Muscle layer of colon (tissue), 2 donors: ENCODE measurements at regions not wholly inside any gene's neighbourhood (a gene's known extent, or its start where the extent isn't known, plus 50 kb on each side); places are given as distances from the start of the nearest gene placed in this dataset.
"Not testable (repeated sequence)": the region's sequence is repeated elsewhere in the genome, so short reads cannot be mapped to it uniquely, and the experiment has no call there.

Experiments
- H3K27ac ChIP-seq: one replicate; pipeline ENCODE4 v1.7.0; 2013; ENCODE audit warnings: low read depth, mild to moderate bottlenecking, low read length, moderate library complexity
- H3K27me3 ChIP-seq, 2 donors: one replicate each; pipeline ENCODE4 v1.7.0; 2013; ENCODE audit warnings: low read length in 2 of 2, mild to moderate bottlenecking in 2 of 2; ENCODE audit not compliant: insufficient read depth in 2 of 2, control insufficient read depth in 1 of 2
- H3K36me3 ChIP-seq: one replicate; pipeline ENCODE4 v1.7.0; 2013; ENCODE audit warnings: mild to moderate bottlenecking, low read length; ENCODE audit not compliant: insufficient read depth
- H3K4me1 ChIP-seq: one replicate; pipeline ENCODE4 v1.7.0; 2013; ENCODE audit warnings: mild to moderate bottlenecking, low read length; ENCODE audit not compliant: insufficient read depth
- H3K4me3 ChIP-seq, 2 donors: one replicate each; pipeline ENCODE4 v1.7.0; 2013; ENCODE audit warnings: low read length in 2 of 2, low read depth in 1 of 2, mild to moderate bottlenecking in 1 of 2, moderate library complexity in 1 of 2
- H3K9ac ChIP-seq: one replicate; pipeline ENCODE4 v1.7.0; 2013; ENCODE audit warnings: low read length
- H3K9me3 ChIP-seq: one replicate; pipeline ENCODE4 v1.7.0; 2013; ENCODE audit warnings: mild to moderate bottlenecking, low read length
- donor health status: abdominal sarcoma.
- donor health status: Adenocarcinoma of cecum.

- peaks cover 10% of the 10 kb centered on the region for H3K4me1 ChIP-seq
Measured at GRCh38 chr7:159207393-159207792, 62.7 kb upstream of the VIPR2 start.

GRCh38 chr7:159205833-159206232, 61.2 kb upstream of the VIPR2 start:
- no peak overlapping the region for H3K9ac ChIP-seq
- H3K27ac ChIP-seq: no peak overlapping the region
- H3K36me3 ChIP-seq: no peaks in the 10 kb centered on the region

More at GRCh38 chr7:159207393-159207792, 62.7 kb upstream of the VIPR2 start:
- no peaks in the 10 kb centered on the region for H3K27me3 ChIP-seq
- no peaks in the 10 kb centered on the region for H3K9me3 ChIP-seq
- H3K4me3 ChIP-seq: no peak overlapping the region
- H3K36me3 ChIP-seq: no peaks in the 10 kb centered on the region
- no peak overlapping the region for H3K27ac ChIP-seq
- no peak overlapping the region for H3K9ac ChIP-seq

GRCh38 chr7:159204664-159205063, 60.0 kb upstream of the VIPR2 start:
- Histone ChIP-seq H3K9ac (no peak overlapping the region), H3K27ac (no peak overlapping the region), H3K4me1 (no peaks in the 10 kb centered on the region), H3K4me3 (no peak overlapping the region), H3K9me3 (no peaks in the 10 kb centered on the region), H3K27me3 (no peaks in the 10 kb centered on the region), H3K36me3 (no peaks in the 10 kb centered on the region)

More at GRCh38 chr7:159205833-159206232, 61.2 kb upstream of the VIPR2 start:
- H3K9me3 ChIP-seq: no peaks in the 10 kb centered on the region
- H3K4me1 ChIP-seq: no peaks in the 10 kb centered on the region
- H3K4me3 ChIP-seq: no peak overlapping the region
- no peaks in the 10 kb centered on the region for H3K27me3 ChIP-seq

- H3K9me3 ChIP-seq, H3K4me3 ChIP-seq, H3K36me3 ChIP-seq, H3K27me3 ChIP-seq, H3K4me1 ChIP-seq, H3K27ac ChIP-seq, H3K9ac ChIP-seq: not testable (repeated sequence)
Measured at GRCh38 chr7:159203253-159203652, 58.6 kb upstream of the VIPR2 start.

GRCh38 chr7:159201722-159202330, 57.2 kb upstream of the VIPR2 start:
- Histone ChIP-seq H3K9me3 (no peaks in the 10 kb centered on the region), H3K4me3 (no peak overlapping the region), H3K4me1 (no peaks in the 10 kb centered on the region), H3K27me3 (no peaks in the 10 kb centered on the region), H3K27ac (no peak overlapping the region), H3K9ac (no peak overlapping the region), H3K36me3 (no peaks in the 10 kb centered on the region)

- Histone ChIP-seq H3K9me3 (no peaks in the 10 kb centered on the region), H3K4me1 (no peaks in the 10 kb centered on the region), H3K27me3 (no peaks in the 10 kb centered on the region), H3K36me3 (no peaks in the 10 kb centered on the region), H3K9ac (no peak overlapping the region), H3K27ac (no peak overlapping the region), H3K4me3 (no peak overlapping the region)
Measured at GRCh38 chr7:159200421-159200820, 55.8 kb upstream of the VIPR2 start.

- H3K27me3 ChIP-seq: no peaks in the 10 kb centered on the region
- no peaks in the 10 kb centered on the region for H3K9me3 ChIP-seq
- no peak overlapping the region for H3K9ac ChIP-seq
- H3K4me1 ChIP-seq: no peaks in the 10 kb centered on the region
- no peaks in the 10 kb centered on the region for H3K36me3 ChIP-seq
- H3K4me3 ChIP-seq: no peak overlapping the region
- no peak overlapping the region for H3K27ac ChIP-seq
Measured at GRCh38 chr7:159198016-159198724, 53.5 kb upstream of the VIPR2 start.

- H3K4me3 ChIP-seq: no peak overlapping the region
- H3K9ac ChIP-seq: no peak overlapping the region
- H3K4me1 ChIP-seq: peaks cover 3% of the 10 kb centered on the region
- no peaks in the 10 kb centered on the region for H3K9me3 ChIP-seq
- no peaks in the 10 kb centered on the region for H3K27me3 ChIP-seq
- peak overlapping the region; percentile 43 for H3K27ac ChIP-seq
- no peaks in the 10 kb centered on the region for H3K36me3 ChIP-seq
Measured at GRCh38 chr7:159197066-159197975, 52.7 kb upstream of the VIPR2 start.

- Histone ChIP-seq H3K9me3 (no peaks in the 10 kb centered on the region), H3K27ac (peak overlapping the region; percentile 43), H3K4me3 (no peak overlapping the region), H3K27me3 (no peaks in the 10 kb centered on the region), H3K4me1 (peaks cover 4% of the 10 kb centered on the region), H3K9ac (no peak overlapping the region), H3K36me3 (no peaks in the 10 kb centered on the region)
Measured at GRCh38 chr7:159196584-159196983, 51.9 kb upstream of the VIPR2 start.

- Histone ChIP-seq H3K9ac (no peak overlapping the region), H3K4me1 (peaks cover 4% of the 10 kb centered on the region), H3K27ac (no peak overlapping the region), H3K36me3 (no peaks in the 10 kb centered on the region), H3K27me3 (no peaks in the 10 kb centered on the region), H3K4me3 (no peak overlapping the region), H3K9me3 (no peaks in the 10 kb centered on the region)
Measured at GRCh38 chr7:159195946-159196345, 51.3 kb upstream of the VIPR2 start.
